HG03280 (cell line): ENCODE measurements at regions not wholly inside any gene's neighbourhood (a gene's known extent, or its start where the extent isn't known, plus 50 kb on each side); places are given as distances from the start of the nearest gene placed in this dataset.

ENCODE experiments used
- ATAC-seq: cut with Tn5 transposase; IDR thresholded peaks from one replicate; pipeline ENCODE4 v1.9.1; 2021; ENCODE audit warnings: mild to moderate bottlenecking, moderate library complexity; ENCODE audit not compliant: unreplicated experiment

DNA sequence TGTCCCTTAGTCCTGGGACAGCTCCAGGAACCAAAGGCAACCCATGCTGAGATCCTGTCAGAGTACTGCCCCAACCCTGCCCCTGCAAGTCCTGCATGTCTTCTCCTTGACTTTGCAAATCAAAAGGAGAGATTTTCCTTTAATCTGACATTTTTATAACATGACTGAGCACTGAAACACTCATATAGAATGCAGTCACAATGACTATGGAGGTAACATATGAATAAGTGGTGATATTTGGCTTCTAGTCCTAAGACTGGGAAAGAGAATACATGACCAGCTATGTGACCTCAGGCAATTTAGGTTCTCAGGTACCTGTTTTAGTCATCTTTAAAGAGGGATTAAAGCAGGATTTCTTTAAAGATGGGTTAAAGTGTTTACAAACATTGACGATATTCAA is 941.6 kb upstream of the CDH8 start:
- no peak for ATAC-seq

DNA sequence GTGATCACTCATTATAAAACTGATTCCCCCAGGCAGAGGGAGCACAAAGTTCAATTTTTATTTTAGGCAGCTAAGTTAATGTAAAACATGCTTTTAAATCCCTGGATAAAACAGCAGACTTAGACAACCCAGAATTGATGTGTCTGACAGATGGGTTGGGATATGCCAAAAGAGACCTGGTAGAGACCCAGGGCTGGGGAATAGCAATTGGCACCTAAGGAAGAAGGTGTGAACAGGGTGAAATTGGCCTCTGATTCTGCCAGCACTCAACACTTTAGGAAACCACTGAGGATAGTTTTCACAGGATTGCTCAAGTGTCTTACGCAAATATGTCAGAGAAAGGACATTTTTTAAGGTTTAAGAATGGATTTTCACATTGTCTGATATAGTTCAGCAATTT is 938.2 kb upstream of the CDH8 start:
- ATAC-seq = no peak

DNA sequence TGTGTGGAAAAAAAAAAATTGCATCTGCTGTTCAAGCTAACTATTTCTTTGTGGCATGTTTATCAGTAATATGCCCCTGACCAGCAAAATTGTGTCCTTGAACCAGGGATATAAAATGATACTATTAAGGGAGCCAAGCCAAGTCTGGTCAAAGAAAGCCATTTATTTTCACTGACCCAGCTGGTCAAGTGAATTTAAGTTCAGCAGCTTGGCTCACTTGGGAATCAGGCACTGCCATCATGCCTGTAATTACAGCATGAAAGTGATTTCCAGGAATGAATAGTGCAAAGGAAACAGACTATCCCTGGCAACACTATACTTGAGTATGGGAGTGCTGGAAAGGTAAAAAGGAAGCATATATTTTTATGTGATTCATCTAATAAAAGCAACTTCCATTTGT is 934.6 kb upstream of the CDH8 start:
- no peak for ATAC-seq

DNA sequence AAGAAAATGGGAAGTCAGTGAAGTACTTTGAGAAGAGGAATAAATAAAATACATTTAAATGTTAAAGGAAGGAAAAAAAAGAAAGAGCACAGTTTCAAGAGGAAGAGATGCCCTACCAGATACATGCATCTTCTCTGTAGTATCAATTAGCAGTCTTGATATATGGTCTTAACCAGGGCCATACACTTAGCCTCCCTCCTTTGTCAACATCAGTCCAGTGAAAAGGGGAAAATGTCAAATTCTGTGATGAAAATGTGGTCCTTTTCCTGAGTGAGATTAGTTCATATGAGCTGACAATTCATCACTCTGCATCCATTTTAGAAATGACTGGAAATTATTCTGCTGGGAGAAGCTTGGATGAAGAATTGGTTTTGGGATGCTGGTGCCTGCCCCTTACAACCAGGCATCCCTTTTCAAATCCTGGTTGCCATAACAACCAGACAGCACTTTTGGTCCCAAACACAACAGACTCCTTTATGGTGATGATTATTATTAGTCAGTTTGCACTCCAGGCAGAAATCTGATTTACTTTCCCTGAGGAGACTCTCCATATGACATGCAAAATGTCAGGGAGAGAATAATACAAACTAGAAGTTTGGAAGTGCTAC is 933.6 kb upstream of the CDH8 start:
- ATAC-seq = no peak

DNA sequence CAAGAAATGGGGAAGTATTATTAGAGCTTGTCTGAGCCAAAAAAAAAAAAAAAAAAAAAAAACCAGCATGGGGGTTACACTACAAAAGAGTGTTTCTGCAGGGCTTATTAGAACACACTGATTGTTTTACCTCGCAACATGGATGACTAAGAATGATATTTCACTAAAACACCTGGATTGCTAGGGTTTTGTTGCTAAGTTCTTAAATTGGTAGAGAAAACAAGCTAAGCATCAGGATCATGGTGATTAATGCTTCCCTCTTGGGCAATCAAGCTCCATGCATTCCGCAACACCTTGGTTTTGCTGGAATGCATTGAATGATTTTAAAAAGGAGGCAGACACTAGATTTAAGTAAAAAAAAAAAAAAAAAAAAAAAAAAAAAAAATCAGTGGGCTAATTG is 931.4 kb upstream of the CDH8 start:
- ATAC-seq = no peak

DNA sequence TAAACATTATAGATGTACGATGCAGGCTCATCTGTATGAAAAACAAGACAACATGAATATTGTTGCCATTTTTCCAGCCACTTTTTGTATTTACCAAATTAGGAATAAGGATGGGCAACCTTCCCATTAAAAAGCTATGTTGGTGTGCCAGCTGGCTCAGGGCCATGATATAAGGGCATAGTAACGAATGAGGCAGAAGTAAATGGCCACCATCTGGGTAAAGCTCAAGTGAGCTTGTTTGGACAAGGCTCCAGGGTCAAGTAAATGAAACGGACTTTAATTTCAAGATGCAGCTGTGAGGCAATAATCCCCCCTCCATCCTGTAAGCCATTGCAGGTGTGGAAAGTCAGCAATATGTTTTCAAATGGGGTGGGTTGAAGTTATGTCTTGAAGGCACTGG is 930.9 kb upstream of the CDH8 start:
- ATAC-seq = no peak

DNA sequence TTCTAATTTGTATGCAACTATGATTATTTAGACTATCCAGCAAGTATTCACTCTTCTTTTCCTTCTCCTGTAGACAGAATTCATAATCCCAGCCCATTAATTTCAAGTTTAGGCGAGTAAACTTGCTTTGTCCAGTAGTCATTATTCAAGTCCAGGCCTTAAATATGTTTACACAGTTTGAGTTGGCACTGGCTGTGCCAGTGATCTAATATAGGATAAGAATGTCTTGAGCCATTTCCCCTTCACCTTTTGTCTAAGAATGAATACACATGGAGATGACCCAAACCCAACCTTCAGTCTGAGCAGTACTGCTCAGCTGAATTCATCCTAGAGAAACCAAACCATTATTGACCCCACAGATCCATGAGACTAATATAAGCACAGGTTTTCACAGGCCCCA is 930.4 kb upstream of the CDH8 start:
- no peak for ATAC-seq

DNA sequence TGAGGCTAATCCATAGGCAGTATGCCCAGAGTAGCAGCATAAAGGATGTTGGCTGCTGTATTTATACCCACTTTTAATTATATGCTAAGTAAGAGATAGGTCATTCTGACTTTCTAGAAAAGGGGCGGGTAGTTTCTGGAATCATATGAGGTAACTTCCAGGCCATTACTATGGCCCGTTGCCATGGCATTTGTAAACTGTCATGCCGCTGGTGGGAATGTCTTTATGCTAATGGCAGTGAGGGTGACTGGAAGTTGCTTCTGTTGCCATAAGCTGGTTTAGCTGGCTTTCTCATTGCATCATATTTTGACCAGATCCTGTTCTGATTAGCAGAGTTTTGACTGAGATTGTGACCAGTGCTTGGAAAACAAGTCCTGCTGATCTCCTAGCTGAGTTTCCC is 929.6 kb upstream of the CDH8 start:
- no peak for ATAC-seq

DNA sequence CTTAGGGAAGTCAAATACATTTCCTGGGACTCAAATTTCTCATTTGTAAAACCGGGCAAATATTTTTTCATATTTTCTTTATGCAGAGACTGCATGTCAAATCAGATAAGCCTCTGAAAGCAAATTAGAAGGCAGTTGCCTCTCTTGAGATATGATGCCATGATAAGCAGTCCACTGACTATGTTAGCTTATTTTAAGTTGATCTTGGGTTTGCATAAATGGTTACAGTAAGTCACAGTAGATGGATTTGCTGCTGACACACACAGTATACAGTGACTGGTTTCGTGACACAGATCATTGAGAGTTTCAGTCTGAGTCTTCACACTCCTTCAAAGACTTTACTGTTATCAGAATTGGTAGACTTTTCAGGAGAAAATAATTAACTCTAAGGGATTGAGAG is 927.6 kb upstream of the CDH8 start:
- ATAC-seq = no peak

DNA sequence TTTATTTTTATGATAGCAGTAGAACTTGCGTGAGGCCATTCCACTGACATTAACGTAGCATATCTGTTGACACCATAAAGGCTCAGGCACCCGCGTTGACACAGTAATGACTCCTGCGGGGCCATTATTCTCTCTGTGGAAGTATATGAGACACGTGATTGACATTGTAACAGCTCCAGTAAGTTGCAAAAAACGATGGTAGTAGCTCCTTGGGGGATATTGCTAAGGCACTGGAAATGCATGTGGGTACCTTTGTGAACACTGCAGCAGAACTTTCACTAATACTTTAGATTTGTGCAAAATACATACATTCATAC is 918.8 kb upstream of the CDH8 start:
- ATAC-seq = no peak

DNA sequence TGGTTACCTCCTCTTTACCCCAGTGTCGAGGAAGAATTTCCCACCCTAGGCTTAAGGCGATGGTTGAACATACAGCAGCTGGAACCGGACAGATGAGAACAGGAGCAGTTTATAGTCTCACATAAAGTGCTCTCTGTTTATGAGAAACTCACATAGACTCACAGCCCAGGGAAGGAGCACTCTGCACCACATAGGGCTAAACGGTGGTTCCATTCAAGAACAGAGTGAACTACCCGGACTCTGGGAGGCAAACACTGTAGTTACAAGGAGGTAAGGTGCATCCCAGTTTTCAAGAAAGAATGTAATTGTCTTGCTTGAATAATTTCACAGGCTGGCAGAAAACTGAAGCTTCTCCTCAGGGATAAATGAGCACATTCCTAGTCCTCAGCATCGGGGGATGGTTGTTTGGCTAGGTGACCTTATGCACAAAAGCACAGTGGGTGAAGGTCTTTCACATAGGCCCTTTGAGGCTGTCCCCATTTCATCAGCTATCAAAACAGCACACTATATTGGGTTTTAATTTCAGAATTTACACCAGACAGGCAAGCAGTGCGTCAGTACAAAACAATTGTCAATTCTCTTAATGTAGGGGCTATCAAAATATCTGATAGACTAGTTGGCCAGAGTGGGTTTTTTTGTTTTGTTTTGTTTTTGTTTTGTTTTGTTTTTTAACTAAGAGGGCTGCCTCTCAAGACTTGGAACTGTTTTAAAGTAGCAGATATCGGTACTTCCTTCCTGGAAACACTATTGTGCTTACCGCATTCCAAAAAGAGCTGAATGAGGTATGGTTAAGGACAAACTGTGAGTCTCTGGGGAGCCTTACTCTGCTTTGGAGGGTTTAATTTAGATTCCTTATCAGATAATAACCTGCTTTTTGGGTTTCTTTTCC is 918.1 kb upstream of the CDH8 start:
- ATAC-seq = no peak

DNA sequence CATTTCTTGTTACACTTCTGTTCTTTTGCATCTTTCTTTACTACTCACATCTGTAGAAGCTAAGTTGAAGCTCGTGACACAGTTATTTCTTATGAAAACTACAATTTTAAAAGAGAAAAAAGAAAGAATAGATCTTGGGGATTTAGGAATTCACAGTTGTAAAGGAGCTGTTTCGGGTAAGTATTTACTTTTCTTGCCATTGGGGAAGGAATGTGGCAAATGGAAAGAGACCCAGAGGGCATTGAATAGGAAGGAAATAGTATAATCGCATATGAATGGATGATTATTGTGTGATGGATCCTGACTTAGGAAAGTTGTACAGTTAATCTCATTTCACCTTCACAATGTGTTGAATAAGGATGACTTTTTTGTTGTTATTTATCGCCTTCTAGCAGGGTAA is 914.1 kb upstream of the CDH8 start:
- ATAC-seq = no peak

DNA sequence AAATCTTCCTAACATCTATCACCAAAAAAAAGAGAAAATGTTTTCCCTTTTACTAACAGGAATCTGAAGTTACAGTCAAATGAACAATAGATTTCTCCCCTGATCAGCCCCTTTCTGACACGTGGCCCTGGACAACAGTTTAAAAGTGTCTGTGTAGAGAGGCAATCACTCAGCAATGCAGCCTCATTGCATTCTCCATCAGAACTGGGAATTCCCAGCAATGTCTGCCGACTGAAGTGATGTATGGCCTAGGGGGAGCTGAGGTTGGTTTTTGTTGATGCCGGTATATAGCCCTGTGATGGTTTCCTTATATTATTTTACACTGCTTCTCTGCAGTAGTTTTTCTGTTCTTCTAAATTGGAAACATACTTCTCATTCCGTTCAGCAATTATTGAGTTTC is 904.3 kb upstream of the CDH8 start:
- no peak for ATAC-seq

DNA sequence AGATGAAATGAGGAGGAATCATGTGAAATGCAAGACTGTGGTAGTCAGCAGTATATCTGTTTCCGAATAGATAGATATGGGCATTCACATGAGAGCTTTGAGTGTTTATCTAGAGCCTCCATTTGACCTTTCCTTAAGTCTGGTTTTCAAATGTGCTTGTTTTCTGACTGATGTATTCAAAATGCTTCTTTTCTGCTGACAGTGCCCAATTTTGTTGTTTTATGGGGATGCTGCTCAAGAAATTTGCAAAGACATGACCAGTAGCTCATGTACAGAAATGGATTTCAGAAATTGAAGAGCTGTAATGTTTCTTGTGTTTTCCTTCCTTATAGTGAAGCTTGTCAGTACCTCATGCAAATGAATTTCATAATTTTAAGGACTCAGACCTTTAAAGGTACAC is 903.4 kb upstream of the CDH8 start:
- no peak for ATAC-seq

DNA sequence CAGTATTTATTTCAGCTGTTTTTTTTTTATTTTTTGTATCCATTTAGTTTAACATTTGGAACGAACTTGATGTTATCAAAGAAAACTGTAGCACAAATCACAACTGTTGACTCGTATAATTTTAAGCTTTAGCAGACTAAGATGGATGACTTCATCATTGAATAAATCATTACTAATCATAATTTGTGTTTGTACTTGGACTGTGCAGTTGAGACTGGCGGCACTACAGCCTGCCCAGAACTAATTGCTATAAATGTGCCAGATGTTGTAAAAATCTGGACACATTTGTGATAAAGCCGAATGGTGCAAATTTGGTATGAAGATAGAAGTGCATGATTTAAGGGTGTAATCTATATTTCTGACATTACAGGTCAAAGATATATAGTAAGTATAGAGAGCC is 897.7 kb upstream of the CDH8 start:
- no peak for ATAC-seq

DNA sequence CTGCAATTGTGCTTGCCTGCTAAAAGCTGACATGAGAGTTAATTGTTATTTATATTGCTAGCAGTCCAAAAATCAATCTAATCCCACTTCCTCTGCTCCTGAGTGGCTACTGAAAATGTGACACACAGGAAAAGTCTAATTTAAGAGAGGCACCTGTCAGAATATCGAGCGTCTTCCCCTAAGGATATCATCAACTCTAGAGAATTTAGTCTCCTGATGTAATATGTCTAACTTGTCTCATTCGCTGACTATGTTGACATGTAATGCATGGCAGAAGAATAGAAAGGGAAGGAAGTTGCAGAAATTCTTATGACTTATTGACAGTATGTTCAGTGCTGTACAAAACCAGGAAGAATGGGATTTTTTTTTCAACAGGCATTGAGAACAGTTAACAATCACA is 893.4 kb upstream of the CDH8 start:
- ATAC-seq = no peak

DNA sequence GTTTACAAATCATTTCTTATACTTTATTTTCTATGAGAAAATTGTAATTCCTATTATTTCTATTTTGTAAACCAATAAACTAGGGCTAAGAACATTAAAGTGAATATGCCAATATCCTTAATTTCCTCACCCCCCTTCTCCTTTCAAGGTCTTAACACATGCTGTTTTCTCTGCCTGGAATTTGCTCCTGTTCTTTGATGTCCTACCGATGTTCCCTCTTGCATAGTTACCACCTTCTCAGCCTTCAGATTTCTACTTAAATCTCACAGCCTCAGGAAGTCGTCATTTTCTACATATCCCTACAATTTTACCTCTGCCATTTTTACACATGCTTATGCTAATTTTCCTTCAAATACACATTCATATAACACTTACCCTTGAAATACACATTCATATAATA is 890.9 kb upstream of the CDH8 start:
- ATAC-seq = no peak

DNA sequence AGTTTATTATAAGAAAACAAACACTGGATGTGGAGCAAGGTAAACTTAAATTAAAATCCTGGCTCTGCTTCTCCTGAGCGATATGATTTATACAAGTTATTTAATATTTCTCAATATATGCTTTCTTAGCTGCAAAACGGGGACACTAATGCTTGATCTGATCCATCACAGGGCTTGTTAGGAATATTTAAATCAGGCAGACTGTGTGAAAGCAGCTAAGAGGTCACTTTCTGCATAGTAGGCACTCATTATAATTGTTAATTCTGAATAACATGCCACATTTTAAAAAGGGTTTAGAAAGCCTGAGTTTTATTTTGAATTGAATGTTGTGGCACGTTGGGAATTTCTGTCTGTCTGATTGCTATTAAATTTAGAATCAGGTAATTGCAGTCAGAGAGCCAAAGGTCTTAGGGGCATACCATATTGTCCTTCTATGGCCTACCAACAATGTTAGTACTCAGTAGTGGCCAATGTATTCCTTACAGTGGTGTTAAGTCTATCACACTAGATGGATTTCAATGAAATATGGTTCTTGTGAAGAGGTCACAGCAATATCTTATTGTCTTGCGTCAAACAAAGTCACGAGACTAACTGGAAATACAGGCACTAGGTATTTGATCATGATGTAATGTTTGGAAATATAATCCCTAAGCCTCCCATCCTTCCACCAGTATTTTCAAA is 890.0 kb upstream of the CDH8 start:
- no peak for ATAC-seq

DNA sequence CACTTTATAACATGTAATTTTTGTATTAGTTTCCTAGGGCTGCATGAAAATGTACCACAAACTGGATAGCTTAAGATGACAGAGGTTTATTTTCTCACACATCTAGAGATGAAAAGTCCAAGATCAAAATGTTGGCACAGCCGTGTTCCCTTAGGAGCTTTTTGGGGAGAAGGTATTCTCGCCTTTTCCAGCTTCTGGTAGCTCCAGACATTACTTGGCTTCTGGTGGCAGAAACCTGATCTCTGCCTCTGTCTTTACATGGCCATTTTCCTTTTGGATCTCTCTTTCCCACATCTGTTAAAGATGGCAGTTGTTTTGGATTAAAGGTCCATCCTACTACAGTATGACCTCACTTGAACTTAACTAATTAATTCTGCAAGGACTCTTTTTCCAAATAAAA is 885.7 kb upstream of the CDH8 start:
- ATAC-seq = no peak

DNA sequence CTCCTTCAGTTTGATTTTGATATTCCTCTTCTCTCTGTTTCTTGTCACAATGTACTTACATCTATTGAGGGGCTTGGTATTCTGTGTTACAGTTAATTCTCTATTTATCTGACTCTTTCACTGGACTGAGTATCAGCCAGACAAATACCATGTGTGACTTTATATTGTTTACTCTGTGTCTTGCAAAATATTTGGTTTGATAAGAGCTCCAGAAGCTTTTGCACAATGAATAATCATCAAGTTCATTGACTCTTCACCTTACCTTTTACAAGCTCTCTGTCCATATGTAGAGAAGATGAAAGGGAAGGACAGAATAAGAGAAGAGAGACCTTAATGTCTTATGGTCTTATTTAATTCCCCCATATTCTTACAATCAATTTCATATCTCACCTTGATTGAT is 877.7 kb upstream of the CDH8 start:
- ATAC-seq = no peak

DNA sequence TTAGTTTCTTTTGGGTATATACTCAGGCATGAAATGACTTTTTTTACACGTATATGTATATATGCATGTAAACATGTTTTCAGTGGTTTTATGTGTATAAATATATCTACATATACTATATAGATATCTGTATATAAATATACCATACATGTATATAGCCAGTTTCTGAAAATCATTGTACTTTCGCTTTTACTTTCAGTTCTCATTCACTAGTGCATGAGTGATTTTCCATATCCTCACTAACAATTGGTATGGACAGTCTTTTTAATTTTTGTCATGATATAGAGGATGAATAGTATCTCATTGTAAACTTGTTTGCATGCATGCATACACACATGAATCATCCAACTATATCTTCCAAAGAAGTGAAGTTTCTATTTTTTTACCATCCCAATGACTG is 877.1 kb upstream of the CDH8 start:
- ATAC-seq = no peak

DNA sequence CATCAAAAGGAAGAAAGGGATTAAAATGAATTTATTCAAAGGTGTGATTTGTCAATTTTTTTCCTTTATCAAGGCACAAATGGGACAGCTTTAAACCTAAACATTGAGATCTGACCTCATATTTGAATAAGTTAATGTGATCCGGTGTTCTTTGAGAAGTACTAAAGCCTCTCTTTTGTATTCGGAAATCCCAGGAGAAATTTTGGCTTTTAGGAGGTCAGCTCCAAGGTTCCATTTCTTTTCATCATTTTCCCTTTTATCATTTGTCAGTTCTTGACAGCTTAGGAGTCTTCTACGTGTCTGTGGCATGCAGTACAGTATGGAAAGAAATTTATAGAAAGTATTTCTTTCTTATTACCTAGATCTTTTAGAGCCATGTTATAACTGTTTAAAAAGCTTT is 873.4 kb upstream of the CDH8 start:
- ATAC-seq = no peak
